NCI-H748 (cell line): ENCODE measurements at regions not wholly inside any gene's neighbourhood (a gene's known extent, or its start where the extent isn't known, plus 50 kb on each side); places are given as distances from the start of the nearest gene placed in this dataset.
"Not testable (repeated sequence)": the region's sequence is repeated elsewhere in the genome, so short reads cannot be mapped to it uniquely, and the experiment has no call there.

Source experiments
- DNase-seq: peaks from one replicate; lab custom pipeline; 2025; ENCODE audit not compliant: unreplicated experiment; lab: John Stamatoyannopoulos, UW

- DNase-seq = not testable (repeated sequence)
Measured at GRCh38 chr1:91207691-91208090, 185.9 kb upstream of the ZNF644 start.

GRCh38 chr1:91204150-91204549, 182.3 kb upstream of the ZNF644 start:
- DNase-seq = not testable (repeated sequence)

- peak; percentile 17 for DNase-seq
Measured at GRCh38 chr1:91201694-91202093, 179.9 kb upstream of the ZNF644 start.

GRCh38 chr1:91201176-91201575, 179.3 kb upstream of the ZNF644 start:
- DNase-seq = peak; percentile 17

- DNase-seq = no peak
Measured at GRCh38 chr1:91200675-91201074, 178.8 kb upstream of the ZNF644 start.

- DNase-seq = no peak
Measured at GRCh38 chr1:91199988-91200387, 178.2 kb upstream of the ZNF644 start.

- no peak for DNase-seq
Measured at GRCh38 chr1:91190996-91191395, 169.2 kb upstream of the ZNF644 start.

- DNase-seq = no peak
Measured at GRCh38 chr1:91189096-91189495, 167.3 kb upstream of the ZNF644 start.

GRCh38 chr1:91182807-91183206, 161.0 kb upstream of the ZNF644 start:
- not testable (repeated sequence) for DNase-seq

- DNase-seq = no peak
Measured at GRCh38 chr1:91176250-91176649, 154.4 kb upstream of the ZNF644 start.

GRCh38 chr1:91174734-91175133, 152.9 kb upstream of the ZNF644 start:
- no peak for DNase-seq

GRCh38 chr1:91173346-91173890, 151.6 kb upstream of the ZNF644 start:
- peak; percentile 10 for DNase-seq

GRCh38 chr1:91172541-91172940, 150.7 kb upstream of the ZNF644 start:
- no peak for DNase-seq

- DNase-seq = no peak
Measured at GRCh38 chr1:91171898-91172297, 150.1 kb upstream of the ZNF644 start.

GRCh38 chr1:91170571-91170970, 148.7 kb upstream of the ZNF644 start:
- no peak for DNase-seq

GRCh38 chr1:91166106-91166712, 144.4 kb upstream of the ZNF644 start:
- peak; percentile 61 for DNase-seq

GRCh38 chr1:91165033-91165654, 143.3 kb upstream of the ZNF644 start:
- DNase-seq = peak; percentile 58

GRCh38 chr1:91162613-91163012, 140.8 kb upstream of the ZNF644 start:
- DNase-seq = no peak

GRCh38 chr1:91161749-91162148, 139.9 kb upstream of the ZNF644 start:
- no peak for DNase-seq

- DNase-seq = no peak
Measured at GRCh38 chr1:91161166-91161565, 139.3 kb upstream of the ZNF644 start.

GRCh38 chr1:91160363-91161075, 138.7 kb upstream of the ZNF644 start:
- no peak for DNase-seq

- DNase-seq = no peak
Measured at GRCh38 chr1:91153341-91153740, 131.5 kb upstream of the ZNF644 start.
